ENCODE measurements at regions not wholly inside any gene's neighbourhood (a gene's known extent, or its start where the extent isn't known, plus 50 kb on each side); places are given as distances from the start of the nearest gene placed in this dataset.

- DNase-seq (ENCODE audit: low spot score), result no peak
Measured at GRCh38 chr18:41353777-41354528, 601.1 kb upstream of the PIK3C3 start.

- DNase-seq (ENCODE audit: low spot score), result no peak
Measured at GRCh38 chr18:41351430-41351829, 603.6 kb upstream of the PIK3C3 start.

- DNase-seq (ENCODE audit: low spot score), result no peak
Measured at GRCh38 chr18:41347057-41347456, 608.0 kb upstream of the PIK3C3 start.

GRCh38 chr18:41343808-41344207, 611.2 kb upstream of the PIK3C3 start:
- no peak for DNase-seq (ENCODE audit: low spot score)

GRCh38 chr18:41338341-41338740, 616.7 kb upstream of the PIK3C3 start:
- no peak for DNase-seq (ENCODE audit: low spot score)

GRCh38 chr18:41331661-41332060, 623.4 kb upstream of the PIK3C3 start:
- no peak for DNase-seq (ENCODE audit: low spot score)

- DNase-seq (ENCODE audit: low spot score), result no peak
Measured at GRCh38 chr18:41326311-41326710, 628.7 kb upstream of the PIK3C3 start.

- no peak for DNase-seq (ENCODE audit: low spot score)
Measured at GRCh38 chr18:41324934-41325333, 630.1 kb upstream of the PIK3C3 start.

GRCh38 chr18:41324020-41324791, 630.8 kb upstream of the PIK3C3 start:
- DNase-seq (ENCODE audit: low spot score), result no peak

- DNase-seq (ENCODE audit: low spot score), result no peak
Measured at GRCh38 chr18:41323044-41323443, 632.0 kb upstream of the PIK3C3 start.

- no peak for DNase-seq (ENCODE audit: low spot score)
Measured at GRCh38 chr18:41320100-41320499, 634.9 kb upstream of the PIK3C3 start.

GRCh38 chr18:41315134-41315533, 639.9 kb upstream of the PIK3C3 start:
- no peak for DNase-seq (ENCODE audit: low spot score)

- DNase-seq (ENCODE audit: low spot score), result no peak
Measured at GRCh38 chr18:41311571-41312547, 643.2 kb upstream of the PIK3C3 start.

- DNase-seq (ENCODE audit: low spot score), result no peak
Measured at GRCh38 chr18:41297740-41298139, 657.3 kb upstream of the PIK3C3 start.

- no peak for DNase-seq (ENCODE audit: low spot score)
Measured at GRCh38 chr18:41269294-41269693, 685.7 kb upstream of the PIK3C3 start.

GRCh38 chr18:41268271-41268670, 686.8 kb upstream of the PIK3C3 start:
- DNase-seq (ENCODE audit: low spot score), result no peak

GRCh38 chr18:41266616-41267015, 688.4 kb upstream of the PIK3C3 start:
- no peak for DNase-seq (ENCODE audit: low spot score)

- DNase-seq (ENCODE audit: low spot score), result no peak
Measured at GRCh38 chr18:41266204-41266603, 688.8 kb upstream of the PIK3C3 start.

GRCh38 chr18:41265047-41265446, 690.0 kb upstream of the PIK3C3 start:
- no peak for DNase-seq (ENCODE audit: low spot score)

- DNase-seq (ENCODE audit: low spot score), result no peak
Measured at GRCh38 chr18:41263956-41264355, 691.1 kb upstream of the PIK3C3 start.

GRCh38 chr18:41262688-41263087, 692.3 kb upstream of the PIK3C3 start:
- DNase-seq (ENCODE audit: low spot score), result no peak

- DNase-seq (ENCODE audit: low spot score), result no peak
Measured at GRCh38 chr18:41244591-41245037, 710.4 kb upstream of the PIK3C3 start.

Measured in Ammon's horn (tissue), 1 donor.